ENCODE measurements at regions not wholly inside any gene's neighbourhood (a gene's known extent, or its start where the extent isn't known, plus 50 kb on each side); places are given as distances from the start of the nearest gene placed in this dataset.

- DNase-seq (ENCODE audit: low read depth in 2 of 2) = no peak
These were observed 221.4 kb upstream of the RREB1 start for GRCh38 chr6:6886171-6886885.

GRCh38 chr6:6886886-6887285 is 220.9 kb upstream of the RREB1 start:
- no peak for DNase-seq (ENCODE audit: low read depth in 2 of 2)

DNA sequence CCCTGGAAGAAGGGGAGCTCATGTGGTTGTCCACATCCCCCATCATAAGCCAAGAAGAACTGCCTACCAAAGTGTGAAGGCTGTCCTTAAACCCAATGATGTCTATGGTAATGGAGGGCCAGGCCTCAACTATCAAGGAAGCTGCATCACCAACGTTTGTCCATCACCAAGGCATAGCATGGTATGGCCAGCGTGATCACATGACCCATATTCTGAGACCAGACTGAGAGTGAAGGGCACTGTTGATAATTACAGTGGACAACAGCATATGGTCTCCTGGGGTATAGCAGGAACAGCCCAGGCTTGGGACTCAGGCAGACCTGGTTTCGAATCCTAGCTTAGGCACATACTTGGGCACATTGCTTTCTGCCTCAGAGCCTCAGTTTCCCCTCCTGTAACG is 218.2 kb upstream of the RREB1 start:
- DNase-seq (ENCODE audit: low read depth in 2 of 2) = no peak

DNA sequence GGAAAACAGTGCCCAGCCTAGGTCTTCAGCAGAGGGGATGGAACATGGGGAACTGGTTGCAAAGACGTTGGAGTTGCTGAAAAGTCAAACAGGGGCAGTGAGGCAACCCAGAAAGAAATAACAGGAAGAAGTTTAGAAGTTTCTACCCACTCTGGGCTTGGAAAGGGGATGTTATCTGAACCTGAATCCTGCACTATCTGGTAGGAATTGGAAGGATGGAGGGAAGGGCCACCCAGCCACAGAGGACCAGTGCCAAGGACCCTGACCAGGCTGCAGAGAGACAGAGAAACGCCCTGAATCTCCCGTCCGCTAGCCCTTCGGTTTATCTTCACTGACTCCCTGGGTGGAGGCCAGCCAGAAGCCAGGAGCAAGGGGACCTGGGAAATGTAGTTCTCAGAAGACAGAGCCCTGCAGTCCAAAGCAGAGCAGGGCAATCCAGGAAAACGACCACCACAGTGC is 217.3 kb upstream of the RREB1 start:
- DNase-seq (ENCODE audit: low read depth in 2 of 2) = no peak

- DNase-seq (ENCODE audit: low read depth in 2 of 2) = no peak
These were observed 216.5 kb upstream of the RREB1 start for GRCh38 chr6:6891125-6891721.

- no peak for DNase-seq (ENCODE audit: low read depth in 2 of 2)
These were observed 215.8 kb upstream of the RREB1 start for GRCh38 chr6:6891949-6892461.

DNA sequence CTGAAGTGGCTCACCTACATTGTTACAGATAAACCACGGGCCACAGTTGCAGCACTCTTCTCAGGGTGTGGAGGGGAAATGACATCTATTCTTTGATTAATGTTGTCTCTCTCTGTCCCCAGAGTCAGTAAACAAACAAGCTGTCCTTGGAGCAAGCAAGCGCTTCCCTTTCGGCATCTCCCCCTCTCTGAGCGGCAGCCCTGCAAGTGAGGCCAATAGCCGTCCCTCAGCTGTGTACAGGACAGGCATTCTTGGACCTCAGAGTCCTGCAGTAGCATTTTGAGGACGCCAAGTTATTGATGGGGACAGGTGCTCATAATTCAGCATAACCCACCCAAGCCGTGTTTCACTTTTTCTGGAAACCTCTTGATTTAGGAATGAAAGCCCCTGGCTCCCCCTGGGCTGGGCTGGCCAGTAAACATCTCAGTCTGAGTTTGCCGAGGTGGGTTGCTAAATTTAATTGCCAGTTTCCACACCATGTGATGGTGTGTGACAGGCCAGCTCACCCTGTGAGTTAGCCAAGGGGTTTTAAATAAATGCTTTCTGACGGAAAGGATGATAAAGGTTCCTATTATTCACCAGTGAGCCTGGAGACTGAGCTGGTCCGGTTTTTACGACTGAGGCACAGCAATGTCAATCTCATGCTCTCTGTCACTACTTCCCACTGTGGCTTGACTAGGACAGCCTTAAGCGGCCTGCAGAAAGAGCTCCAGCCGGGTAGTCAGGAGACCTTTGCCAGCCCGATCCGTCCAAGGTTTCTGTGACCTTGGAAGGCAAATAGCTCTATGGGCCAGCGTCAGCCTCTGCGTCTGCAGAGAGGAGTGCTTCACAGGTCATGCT is 214.8 kb upstream of the RREB1 start:
- DNase-seq (ENCODE audit: low read depth in 2 of 2) = no peak

DNA sequence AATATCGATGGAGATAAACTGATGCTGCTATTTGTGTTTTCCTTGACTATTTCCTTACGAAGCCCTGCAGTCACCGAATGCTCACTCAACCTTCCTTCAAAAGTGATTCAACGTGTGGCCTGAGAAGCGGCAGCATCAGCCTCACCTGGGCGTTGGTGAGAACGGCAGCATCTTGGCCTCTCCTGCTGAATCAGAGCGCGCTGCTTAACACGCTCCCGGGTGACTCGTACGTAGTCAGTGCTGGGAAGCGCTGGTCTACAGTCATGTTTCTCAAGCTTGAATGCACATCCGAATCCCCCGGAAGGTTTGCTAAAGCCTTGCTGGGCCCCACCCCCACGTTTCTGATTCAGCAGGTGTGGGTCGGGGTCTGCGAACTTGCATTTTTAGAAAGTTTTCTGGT is 214.1 kb upstream of the RREB1 start:
- no peak for DNase-seq (ENCODE audit: low read depth in 2 of 2)

DNA sequence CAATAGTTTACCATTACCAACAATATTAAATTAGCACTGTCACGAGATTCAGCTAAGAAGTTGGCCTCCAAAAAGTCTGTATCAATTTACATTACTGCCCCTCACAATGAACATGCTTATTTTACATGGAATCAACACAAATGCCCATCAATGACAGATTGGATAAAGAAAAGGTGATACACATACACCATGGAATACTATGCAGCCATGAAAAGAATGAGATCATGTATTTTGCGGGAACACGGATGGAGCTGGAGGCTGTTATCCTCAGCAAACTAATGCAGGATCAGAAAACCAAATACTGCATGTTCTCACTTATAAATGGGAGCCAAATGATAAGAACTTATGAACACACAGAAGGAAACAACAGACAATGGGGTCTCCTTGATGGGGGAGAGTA is 211.8 kb upstream of the RREB1 start:
- DNase-seq (ENCODE audit: low read depth in 2 of 2) = no peak

GRCh38 chr6:6897140-6897539 is 210.6 kb upstream of the RREB1 start:
- no peak for DNase-seq (ENCODE audit: low read depth in 2 of 2)

DNA sequence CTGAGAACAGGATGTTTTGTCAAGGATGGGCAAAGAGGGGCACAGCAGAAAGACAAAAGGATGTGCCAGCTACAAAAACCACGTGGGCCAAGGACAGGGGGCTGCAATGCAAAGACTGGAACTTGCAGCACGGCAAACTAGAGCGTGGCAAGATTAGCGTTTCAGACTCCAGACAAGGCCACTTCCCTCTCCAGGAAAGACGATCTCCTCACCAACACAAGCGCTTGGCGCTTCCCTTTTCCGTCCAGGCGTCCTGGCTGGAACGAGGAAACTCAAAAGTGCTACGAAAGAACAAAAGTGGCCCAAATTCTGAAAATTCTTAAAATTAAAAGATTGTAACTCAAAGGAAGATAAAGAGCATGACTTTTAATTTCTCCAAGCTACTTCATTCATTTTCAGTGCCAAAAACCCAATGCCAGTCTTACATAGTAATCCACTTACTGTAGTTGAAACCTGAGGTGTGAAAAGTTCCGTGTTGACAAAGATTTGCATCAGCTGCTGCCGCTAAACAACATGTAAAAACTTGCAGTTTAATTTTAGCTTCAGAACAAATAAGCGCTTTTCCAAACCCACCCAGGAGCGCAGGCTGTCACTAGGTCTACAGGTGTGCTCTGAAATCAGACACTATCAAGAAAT is 207.1 kb upstream of the RREB1 start:
- no peak for DNase-seq (ENCODE audit: low read depth in 2 of 2)

- DNase-seq (ENCODE audit: low read depth in 2 of 2) = no peak
These were observed 206.5 kb upstream of the RREB1 start for GRCh38 chr6:6901205-6901719.

GRCh38 chr6:6901945-6902344 is 205.8 kb upstream of the RREB1 start:
- DNase-seq (ENCODE audit: low read depth in 2 of 2) = no peak

DNA sequence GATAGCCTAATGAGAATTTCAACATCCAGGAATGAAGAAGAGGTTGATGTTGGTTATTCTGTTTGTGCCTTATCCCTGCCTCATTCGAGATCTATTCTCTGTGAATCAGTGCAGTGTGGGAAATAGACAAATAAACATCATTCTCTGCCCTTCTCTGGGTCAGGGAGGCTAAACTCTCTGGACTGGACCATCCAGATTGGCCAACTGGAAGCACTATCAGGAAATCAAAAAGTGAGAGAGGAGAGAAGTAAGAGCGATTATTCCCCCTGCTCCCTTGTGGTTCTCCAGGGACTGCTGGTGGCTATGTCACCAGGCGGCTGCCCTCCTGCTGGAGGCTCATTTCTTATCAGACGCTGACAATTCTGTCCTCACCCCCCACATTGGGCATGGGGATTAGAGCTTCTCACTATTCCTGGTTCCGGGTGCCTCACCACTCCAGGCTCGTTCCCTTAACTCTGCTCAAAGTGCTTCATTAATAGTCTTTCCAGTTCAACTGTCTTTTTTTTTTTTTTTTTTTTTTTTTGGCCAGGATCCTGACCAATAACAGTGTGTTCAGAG is 201.7 kb upstream of the RREB1 start:
- DNase-seq (ENCODE audit: low read depth in 2 of 2) = no peak

GRCh38 chr6:6906570-6907213 is 201.1 kb upstream of the RREB1 start:
- DNase-seq (ENCODE audit: low read depth in 2 of 2) = no peak

GRCh38 chr6:6907286-6907685 is 200.5 kb upstream of the RREB1 start:
- no peak for DNase-seq (ENCODE audit: low read depth in 2 of 2)

GRCh38 chr6:6908121-6908520 is 199.6 kb upstream of the RREB1 start:
- DNase-seq (ENCODE audit: low read depth in 2 of 2) = no peak

- no peak for DNase-seq (ENCODE audit: low read depth in 2 of 2)
These were observed 198.7 kb upstream of the RREB1 start for GRCh38 chr6:6909111-6909510.

DNA sequence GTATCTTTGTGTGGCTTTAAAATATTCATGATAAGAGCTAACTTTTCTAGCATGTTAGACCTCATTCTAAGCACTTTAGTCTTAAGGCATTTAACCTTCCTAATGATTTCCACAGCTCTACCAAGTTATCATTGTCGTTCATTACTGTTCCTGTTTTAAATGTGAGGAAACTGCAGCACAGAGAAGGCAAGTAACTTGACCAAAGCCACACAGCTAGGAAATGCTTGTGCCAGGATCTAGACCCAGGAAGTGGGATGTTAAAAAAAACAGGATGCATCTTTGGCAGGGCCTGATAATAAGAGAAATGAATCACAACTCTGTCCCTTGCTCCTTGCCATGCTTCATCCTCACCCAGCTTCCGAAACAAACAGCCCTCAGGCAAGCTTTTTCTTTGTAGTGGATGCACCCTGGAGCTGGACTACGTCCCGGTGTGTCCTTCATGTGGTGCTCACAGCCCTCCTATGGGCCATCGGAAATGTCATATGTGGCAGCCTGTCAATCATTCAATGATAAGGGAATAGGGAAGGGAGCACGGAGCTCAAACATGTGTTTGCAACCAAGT is 196.9 kb upstream of the RREB1 start:
- DNase-seq (ENCODE audit: low read depth in 2 of 2) = no peak

GRCh38 chr6:6911391-6911790 is 196.4 kb upstream of the RREB1 start:
- no peak for DNase-seq (ENCODE audit: low read depth in 2 of 2)
